ENCODE measurements at regions not wholly inside any gene's neighbourhood (a gene's known extent, or its start where the extent isn't known, plus 50 kb on each side); places are given as distances from the start of the nearest gene placed in this dataset.

DNA sequence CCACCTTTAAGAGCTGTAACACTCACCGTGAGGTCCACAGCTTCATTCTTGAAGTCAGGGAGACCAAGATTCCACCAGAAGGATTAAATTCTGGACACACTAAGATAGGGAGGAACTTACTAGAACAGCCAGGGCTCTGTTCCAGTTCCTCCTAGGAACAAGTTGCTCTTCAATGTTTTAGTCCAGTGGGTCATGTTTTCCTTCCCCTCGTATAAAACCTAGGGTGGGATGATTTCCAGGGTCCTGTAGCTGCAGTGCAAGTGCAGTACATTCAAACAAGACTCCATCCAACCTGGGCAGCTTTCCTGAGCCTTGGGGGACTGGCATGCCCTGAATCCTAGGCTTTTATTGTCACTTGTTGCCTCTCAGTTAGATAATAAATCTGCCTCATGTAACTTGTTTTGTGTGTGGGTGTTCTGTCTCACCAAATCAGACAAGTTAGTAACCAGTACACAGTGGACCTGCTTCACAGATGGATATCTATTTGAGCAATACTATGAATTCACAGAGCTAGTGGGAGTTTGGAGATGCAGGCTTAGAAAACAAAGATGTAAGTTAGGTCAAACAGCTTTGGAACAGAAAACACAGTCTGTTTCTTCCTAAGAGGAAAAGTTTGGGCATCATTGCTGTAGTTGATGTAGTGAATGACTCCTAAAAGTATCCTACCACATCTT lies 405.6 kb downstream of the GABRG2 start:
- Histone ChIP-seq H3K79me2 (replicated peaks; ENCODE audit: insufficient read depth) (no peaks in the 10 kb centered on the region), H3K27me3 (ENCODE audit: insufficient read depth) (no peaks in the 10 kb centered on the region), H3K9me2 (ENCODE audit: insufficient read depth) (peaks cover 10% of the 10 kb centered on the region; the same call in 1 of the 2 replicates), H3K36me3 (ENCODE audit: insufficient read depth) (no peaks in the 10 kb centered on the region), H3K4me3 (no peak overlapping the region), H2AFZ (no peak overlapping the region), H3F3A (replicated peaks; ENCODE audit: low read depth) (no peaks in the 10 kb centered on the region), H4K20me1 (replicated peaks; ENCODE audit: insufficient read depth) (no peaks in the 10 kb centered on the region), H3K4me1 (ENCODE audit: insufficient read depth) (no peaks in the 10 kb centered on the region), H3K4me2 (no peak overlapping the region), H3K27ac (ENCODE audit: low read depth) (no peak overlapping the region)
- Mint-ChIP-seq H3K36me3 (ENCODE audit: low read depth) (no peaks in the 10 kb centered on the region), H3K27ac (no peak overlapping the region), H3K4me3 (no peak overlapping the region), H3K9me3 (peaks cover 10% of the 10 kb centered on the region; the same call in 2 of the 3 replicates), H3K27me3 (ENCODE audit: insufficient read depth, low read depth, poor library complexity) (no peaks in the 10 kb centered on the region), H3K4me1 (no peaks in the 10 kb centered on the region)
- TF ChIP-seq ZNF114 (CRISPR knock-in tag; IDR thresholded peaks at IDR 0.05) = no peak
- TF ChIP-seq CREB1 (CRISPR knock-in tag; IDR thresholded peaks at IDR 0.05; ENCODE audit: low read depth) = no peak
- no peak for TF ChIP-seq JUNB (IDR thresholded peaks at IDR 0.05; ENCODE audit: unreplicated experiment)
- TF ChIP-seq ZNF331 (CRISPR knock-in tag; IDR thresholded peaks at IDR 0.05; ENCODE audit: low read depth) = no peak
- TF ChIP-seq STAT1 (IDR thresholded peaks at IDR 0.05; ENCODE audit: unreplicated experiment) = no peak
- no peak for TF ChIP-seq EZH2phosphoT487 (IDR thresholded peaks at IDR 0.05; ENCODE audit: unreplicated experiment)
- no peak for TF ChIP-seq POLR2AphosphoS5 (IDR thresholded peaks at IDR 0.05; ENCODE audit: low read depth)
- TF ChIP-seq, protein P1, sequence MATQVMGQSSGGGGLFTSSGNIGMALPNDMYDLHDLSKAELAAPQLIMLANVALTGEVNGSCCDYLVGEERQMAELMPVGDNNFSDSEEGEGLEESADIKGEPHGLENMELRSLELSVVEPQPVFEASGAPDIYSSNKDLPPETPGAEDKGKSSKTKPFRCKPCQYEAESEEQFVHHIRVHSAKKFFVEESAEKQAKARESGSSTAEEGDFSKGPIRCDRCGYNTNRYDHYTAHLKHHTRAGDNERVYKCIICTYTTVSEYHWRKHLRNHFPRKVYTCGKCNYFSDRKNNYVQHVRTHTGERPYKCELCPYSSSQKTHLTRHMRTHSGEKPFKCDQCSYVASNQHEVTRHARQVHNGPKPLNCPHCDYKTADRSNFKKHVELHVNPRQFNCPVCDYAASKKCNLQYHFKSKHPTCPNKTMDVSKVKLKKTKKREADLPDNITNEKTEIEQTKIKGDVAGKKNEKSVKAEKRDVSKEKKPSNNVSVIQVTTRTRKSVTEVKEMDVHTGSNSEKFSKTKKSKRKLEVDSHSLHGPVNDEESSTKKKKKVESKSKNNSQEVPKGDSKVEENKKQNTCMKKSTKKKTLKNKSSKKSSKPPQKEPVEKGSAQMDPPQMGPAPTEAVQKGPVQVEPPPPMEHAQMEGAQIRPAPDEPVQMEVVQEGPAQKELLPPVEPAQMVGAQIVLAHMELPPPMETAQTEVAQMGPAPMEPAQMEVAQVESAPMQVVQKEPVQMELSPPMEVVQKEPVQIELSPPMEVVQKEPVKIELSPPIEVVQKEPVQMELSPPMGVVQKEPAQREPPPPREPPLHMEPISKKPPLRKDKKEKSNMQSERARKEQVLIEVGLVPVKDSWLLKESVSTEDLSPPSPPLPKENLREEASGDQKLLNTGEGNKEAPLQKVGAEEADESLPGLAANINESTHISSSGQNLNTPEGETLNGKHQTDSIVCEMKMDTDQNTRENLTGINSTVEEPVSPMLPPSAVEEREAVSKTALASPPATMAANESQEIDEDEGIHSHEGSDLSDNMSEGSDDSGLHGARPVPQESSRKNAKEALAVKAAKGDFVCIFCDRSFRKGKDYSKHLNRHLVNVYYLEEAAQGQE (IDR thresholded peaks at IDR 0.05; ENCODE audit: unreplicated experiment) = no peak
- TF ChIP-seq EZH2 (IDR thresholded peaks at IDR 0.05; ENCODE audit: low read depth, unreplicated experiment) = no peak
- TF ChIP-seq NANOG (IDR thresholded peaks at IDR 0.05; ENCODE audit: borderline replicate concordance) = no peak
- TF ChIP-seq, protein P2, sequence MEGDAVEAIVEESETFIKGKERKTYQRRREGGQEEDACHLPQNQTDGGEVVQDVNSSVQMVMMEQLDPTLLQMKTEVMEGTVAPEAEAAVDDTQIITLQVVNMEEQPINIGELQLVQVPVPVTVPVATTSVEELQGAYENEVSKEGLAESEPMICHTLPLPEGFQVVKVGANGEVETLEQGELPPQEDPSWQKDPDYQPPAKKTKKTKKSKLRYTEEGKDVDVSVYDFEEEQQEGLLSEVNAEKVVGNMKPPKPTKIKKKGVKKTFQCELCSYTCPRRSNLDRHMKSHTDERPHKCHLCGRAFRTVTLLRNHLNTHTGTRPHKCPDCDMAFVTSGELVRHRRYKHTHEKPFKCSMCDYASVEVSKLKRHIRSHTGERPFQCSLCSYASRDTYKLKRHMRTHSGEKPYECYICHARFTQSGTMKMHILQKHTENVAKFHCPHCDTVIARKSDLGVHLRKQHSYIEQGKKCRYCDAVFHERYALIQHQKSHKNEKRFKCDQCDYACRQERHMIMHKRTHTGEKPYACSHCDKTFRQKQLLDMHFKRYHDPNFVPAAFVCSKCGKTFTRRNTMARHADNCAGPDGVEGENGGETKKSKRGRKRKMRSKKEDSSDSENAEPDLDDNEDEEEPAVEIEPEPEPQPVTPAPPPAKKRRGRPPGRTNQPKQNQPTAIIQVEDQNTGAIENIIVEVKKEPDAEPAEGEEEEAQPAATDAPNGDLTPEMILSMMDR (conservative IDR thresholded peaks at IDR 0.05; ENCODE audit: low read depth in 2 of 2) = no peak
- TF ChIP-seq, protein P3, sequence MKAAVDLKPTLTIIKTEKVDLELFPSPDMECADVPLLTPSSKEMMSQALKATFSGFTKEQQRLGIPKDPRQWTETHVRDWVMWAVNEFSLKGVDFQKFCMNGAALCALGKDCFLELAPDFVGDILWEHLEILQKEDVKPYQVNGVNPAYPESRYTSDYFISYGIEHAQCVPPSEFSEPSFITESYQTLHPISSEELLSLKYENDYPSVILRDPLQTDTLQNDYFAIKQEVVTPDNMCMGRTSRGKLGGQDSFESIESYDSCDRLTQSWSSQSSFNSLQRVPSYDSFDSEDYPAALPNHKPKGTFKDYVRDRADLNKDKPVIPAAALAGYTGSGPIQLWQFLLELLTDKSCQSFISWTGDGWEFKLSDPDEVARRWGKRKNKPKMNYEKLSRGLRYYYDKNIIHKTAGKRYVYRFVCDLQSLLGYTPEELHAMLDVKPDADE (IDR thresholded peaks at IDR 0.05) = no peak
- TF ChIP-seq, protein P4, sequence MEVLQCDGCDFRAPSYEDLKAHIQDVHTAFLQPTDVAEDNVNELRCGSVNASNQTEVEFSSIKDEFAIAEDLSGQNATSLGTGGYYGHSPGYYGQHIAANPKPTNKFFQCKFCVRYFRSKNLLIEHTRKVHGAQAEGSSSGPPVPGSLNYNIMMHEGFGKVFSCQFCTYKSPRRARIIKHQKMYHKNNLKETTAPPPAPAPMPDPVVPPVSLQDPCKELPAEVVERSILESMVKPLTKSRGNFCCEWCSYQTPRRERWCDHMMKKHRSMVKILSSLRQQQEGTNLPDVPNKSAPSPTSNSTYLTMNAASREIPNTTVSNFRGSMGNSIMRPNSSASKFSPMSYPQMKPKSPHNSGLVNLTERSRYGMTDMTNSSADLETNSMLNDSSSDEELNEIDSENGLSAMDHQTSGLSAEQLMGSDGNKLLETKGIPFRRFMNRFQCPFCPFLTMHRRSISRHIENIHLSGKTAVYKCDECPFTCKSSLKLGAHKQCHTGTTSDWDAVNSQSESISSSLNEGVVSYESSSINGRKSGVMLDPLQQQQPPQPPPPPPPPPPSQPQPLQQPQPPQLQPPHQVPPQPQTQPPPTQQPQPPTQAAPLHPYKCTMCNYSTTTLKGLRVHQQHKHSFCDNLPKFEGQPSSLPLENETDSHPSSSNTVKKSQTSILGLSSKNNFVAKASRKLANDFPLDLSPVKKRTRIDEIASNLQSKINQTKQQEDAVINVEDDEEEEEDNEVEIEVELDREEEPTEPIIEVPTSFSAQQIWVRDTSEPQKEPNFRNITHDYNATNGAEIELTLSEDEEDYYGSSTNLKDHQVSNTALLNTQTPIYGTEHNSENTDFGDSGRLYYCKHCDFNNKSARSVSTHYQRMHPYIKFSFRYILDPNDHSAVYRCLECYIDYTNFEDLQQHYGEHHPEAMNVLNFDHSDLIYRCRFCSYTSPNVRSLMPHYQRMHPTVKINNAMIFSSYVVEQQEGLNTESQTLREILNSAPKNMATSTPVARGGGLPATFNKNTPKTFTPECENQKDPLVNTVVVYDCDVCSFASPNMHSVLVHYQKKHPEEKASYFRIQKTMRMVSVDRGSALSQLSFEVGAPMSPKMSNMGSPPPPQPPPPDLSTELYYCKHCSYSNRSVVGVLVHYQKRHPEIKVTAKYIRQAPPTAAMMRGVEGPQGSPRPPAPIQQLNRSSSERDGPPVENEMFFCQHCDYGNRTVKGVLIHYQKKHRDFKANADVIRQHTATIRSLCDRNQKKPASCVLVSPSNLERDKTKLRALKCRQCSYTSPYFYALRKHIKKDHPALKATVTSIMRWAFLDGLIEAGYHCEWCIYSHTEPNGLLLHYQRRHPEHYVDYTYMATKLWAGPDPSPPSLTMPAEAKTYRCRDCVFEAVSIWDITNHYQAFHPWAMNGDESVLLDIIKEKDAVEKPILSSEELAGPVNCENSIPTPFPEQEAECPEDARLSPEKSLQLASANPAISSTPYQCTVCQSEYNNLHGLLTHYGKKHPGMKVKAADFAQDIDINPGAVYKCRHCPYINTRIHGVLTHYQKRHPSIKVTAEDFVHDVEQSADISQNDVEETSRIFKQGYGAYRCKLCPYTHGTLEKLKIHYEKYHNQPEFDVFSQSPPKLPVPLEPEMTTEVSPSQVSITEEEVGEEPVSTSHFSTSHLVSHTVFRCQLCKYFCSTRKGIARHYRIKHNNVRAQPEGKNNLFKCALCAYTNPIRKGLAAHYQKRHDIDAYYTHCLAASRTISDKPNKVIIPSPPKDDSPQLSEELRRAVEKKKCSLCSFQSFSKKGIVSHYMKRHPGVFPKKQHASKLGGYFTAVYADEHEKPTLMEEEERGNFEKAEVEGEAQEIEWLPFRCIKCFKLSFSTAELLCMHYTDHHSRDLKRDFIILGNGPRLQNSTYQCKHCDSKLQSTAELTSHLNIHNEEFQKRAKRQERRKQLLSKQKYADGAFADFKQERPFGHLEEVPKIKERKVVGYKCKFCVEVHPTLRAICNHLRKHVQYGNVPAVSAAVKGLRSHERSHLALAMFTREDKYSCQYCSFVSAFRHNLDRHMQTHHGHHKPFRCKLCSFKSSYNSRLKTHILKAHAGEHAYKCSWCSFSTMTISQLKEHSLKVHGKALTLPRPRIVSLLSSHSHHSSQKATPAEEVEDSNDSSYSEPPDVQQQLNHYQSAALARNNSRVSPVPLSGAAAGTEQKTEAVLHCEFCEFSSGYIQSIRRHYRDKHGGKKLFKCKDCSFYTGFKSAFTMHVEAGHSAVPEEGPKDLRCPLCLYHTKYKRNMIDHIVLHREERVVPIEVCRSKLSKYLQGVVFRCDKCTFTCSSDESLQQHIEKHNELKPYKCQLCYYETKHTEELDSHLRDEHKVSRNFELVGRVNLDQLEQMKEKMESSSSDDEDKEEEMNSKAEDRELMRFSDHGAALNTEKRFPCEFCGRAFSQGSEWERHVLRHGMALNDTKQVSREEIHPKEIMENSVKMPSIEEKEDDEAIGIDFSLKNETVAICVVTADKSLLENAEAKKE (CRISPR knock-in tag; IDR thresholded peaks at IDR 0.05) = no peak
- ATAC-seq = no peak
- no peak for DNase-seq (ENCODE audit: low spot score)

Data from GM23338 (cell line).